ENCODE measurements at regions not wholly inside any gene's neighbourhood (a gene's known extent, or its start where the extent isn't known, plus 50 kb on each side); places are given as distances from the start of the nearest gene placed in this dataset.
"Not testable (repeated sequence)": the region's sequence is repeated elsewhere in the genome, so short reads cannot be mapped to it uniquely, and the experiment has no call there.

DNA sequence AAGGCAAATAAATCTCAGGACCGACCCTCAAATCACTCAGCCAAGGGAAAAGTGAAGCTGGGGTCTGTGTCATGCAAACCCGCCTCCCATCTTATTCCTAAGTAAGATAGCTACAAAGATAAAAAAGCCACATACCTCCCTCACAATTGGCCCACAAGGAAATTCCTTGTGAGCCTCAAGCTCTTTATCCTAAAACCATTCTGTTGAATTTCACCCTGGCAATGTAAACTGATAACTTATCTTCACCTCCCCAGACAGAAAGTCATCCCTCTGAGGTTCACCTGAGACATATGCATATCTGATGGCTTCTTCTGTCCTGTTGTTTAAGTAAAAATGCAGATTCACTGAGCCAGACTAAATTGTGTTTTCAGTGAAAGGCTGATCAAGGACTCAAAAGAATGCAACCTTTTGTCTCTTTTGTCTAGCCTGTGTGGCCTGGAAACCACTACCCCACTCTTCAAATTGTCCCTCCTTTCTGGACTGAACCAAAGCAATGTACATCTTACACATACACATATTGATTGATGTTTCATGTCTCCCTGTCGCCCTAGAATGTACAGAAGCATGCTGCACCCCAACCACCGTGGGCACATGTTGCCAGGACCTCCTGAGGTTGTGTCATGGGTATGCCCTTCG, 91.3 kb downstream of the MFAP3L start:
- Histone ChIP-seq H3K27me3 (replicated peaks; ENCODE audit: insufficient read depth, low read depth, low read length, poor library complexity) (no peaks in the 10 kb centered on the region), H3K4me1 (ENCODE audit: insufficient read depth, low read length, poor library complexity, severe bottlenecking) (no peaks in the 10 kb centered on the region), H3K27ac (ENCODE audit: low read depth, low read length, poor library complexity, severe bottlenecking) (no peak overlapping the region), H3K4me3 (ENCODE audit: low read depth, low read length, poor library complexity, severe bottlenecking) (no peak overlapping the region), H3K36me3 (ENCODE audit: insufficient read depth, low read length, poor library complexity, severe bottlenecking) (no peaks in the 10 kb centered on the region), H3K9me3 (ENCODE audit: low read depth, low read length, poor library complexity, severe bottlenecking) (no peaks in the 10 kb centered on the region)
- TF ChIP-seq EZH2 (IDR thresholded peaks at IDR 0.05; ENCODE audit: borderline replicate concordance, low read depth, low read length, poor library complexity, severe bottlenecking): no peak
- TF ChIP-seq, protein P1, sequence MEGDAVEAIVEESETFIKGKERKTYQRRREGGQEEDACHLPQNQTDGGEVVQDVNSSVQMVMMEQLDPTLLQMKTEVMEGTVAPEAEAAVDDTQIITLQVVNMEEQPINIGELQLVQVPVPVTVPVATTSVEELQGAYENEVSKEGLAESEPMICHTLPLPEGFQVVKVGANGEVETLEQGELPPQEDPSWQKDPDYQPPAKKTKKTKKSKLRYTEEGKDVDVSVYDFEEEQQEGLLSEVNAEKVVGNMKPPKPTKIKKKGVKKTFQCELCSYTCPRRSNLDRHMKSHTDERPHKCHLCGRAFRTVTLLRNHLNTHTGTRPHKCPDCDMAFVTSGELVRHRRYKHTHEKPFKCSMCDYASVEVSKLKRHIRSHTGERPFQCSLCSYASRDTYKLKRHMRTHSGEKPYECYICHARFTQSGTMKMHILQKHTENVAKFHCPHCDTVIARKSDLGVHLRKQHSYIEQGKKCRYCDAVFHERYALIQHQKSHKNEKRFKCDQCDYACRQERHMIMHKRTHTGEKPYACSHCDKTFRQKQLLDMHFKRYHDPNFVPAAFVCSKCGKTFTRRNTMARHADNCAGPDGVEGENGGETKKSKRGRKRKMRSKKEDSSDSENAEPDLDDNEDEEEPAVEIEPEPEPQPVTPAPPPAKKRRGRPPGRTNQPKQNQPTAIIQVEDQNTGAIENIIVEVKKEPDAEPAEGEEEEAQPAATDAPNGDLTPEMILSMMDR (conservative IDR thresholded peaks at IDR 0.05; ENCODE audit: low read depth, low read length): no peak
- ChIA-PET CTCF (no interaction called here), POLR2A (ENCODE audit: low non-redundant PET) (no interaction called here)
- DNase-seq (ENCODE audit: low spot score): no peak
- no TSS peak for BruUV-seq (replicated peaks)
- intact Hi-C loops (cut with micrococcal nuclease; ENCODE audit: unreplicated experiment): no loop called here

GRCh38 chr4:169933531-169933930, 92.7 kb downstream of the MFAP3L start:
- ChIA-PET CTCF (no interaction called here), POLR2A (ENCODE audit: low non-redundant PET) (interaction anchor here (0.6 kb wide), 1 partner anchor 24 kb away, joined by 8 read pairs; no protein-coding TSS in a partner anchor)
- DNase-seq (ENCODE audit: low spot score): no peak
- no peaks in the 10 kb centered on the region for H3K36me3 ChIP-seq (ENCODE audit: insufficient read depth, low read length, poor library complexity, severe bottlenecking)
- TF ChIP-seq EZH2 (IDR thresholded peaks at IDR 0.05; ENCODE audit: borderline replicate concordance, low read depth, low read length, poor library complexity, severe bottlenecking): no peak
- TF ChIP-seq, protein P1 (conservative IDR thresholded peaks at IDR 0.05; ENCODE audit: low read depth, low read length): no peak
- H3K9me3 ChIP-seq (ENCODE audit: low read depth, low read length, poor library complexity, severe bottlenecking): no peaks in the 10 kb centered on the region
- no peak overlapping the region for H3K4me3 ChIP-seq (ENCODE audit: low read depth, low read length, poor library complexity, severe bottlenecking)
- no peaks in the 10 kb centered on the region for H3K4me1 ChIP-seq (ENCODE audit: insufficient read depth, low read length, poor library complexity, severe bottlenecking)
- H3K27ac ChIP-seq (ENCODE audit: low read depth, low read length, poor library complexity, severe bottlenecking): no peak overlapping the region
- no peaks in the 10 kb centered on the region for H3K27me3 ChIP-seq (replicated peaks; ENCODE audit: insufficient read depth, low read depth, low read length, poor library complexity)
- BruUV-seq (replicated peaks): no TSS peak
- intact Hi-C loops (cut with micrococcal nuclease; ENCODE audit: unreplicated experiment): no loop called here

GRCh38 chr4:169931964-169932363, 94.2 kb downstream of the MFAP3L start:
- no peaks in the 10 kb centered on the region for H3K9me3 ChIP-seq (ENCODE audit: low read depth, low read length, poor library complexity, severe bottlenecking)
- no peak overlapping the region for H3K27ac ChIP-seq (ENCODE audit: low read depth, low read length, poor library complexity, severe bottlenecking)
- intact Hi-C loops (cut with micrococcal nuclease; ENCODE audit: unreplicated experiment): no loop called here
- H3K36me3 ChIP-seq (ENCODE audit: insufficient read depth, low read length, poor library complexity, severe bottlenecking): no peaks in the 10 kb centered on the region
- DNase-seq (ENCODE audit: low spot score): no peak
- TF ChIP-seq, protein P1 (conservative IDR thresholded peaks at IDR 0.05; ENCODE audit: low read depth, low read length): no peak
- TF ChIP-seq EZH2 (IDR thresholded peaks at IDR 0.05; ENCODE audit: borderline replicate concordance, low read depth, low read length, poor library complexity, severe bottlenecking): no peak
- no peaks in the 10 kb centered on the region for H3K4me1 ChIP-seq (ENCODE audit: insufficient read depth, low read length, poor library complexity, severe bottlenecking)
- CTCF ChIA-PET: no interaction called here
- no peak overlapping the region for H3K4me3 ChIP-seq (ENCODE audit: low read depth, low read length, poor library complexity, severe bottlenecking)
- no peaks in the 10 kb centered on the region for H3K27me3 ChIP-seq (replicated peaks; ENCODE audit: insufficient read depth, low read depth, low read length, poor library complexity)
- no TSS peak for BruUV-seq (replicated peaks)
- POLR2A ChIA-PET (ENCODE audit: low non-redundant PET): no interaction called here

DNA sequence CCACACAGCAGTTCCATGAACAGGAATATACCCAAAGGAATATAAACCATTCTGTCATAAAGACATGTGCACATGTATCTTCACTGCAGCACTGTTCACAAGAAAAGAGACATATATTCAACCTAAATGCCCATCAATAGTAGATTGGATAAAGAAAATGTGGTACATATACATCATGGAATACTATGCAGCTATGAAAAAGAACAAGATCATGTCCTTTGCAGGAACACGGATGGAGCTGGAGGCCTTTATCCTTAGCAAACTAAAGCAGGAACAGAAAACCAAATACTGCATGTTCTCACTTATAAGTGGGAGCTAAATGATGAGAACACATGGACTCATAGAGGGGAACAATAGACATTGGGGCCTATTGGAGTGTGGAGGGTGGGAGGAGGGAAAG, 95.4 kb downstream of the MFAP3L start:
- CTCF ChIA-PET; H3K27ac ChIP-seq (ENCODE audit: low read depth, low read length, poor library complexity, severe bottlenecking); H3K27me3 ChIP-seq (replicated peaks; ENCODE audit: insufficient read depth, low read depth, low read length, poor library complexity); DNase-seq (ENCODE audit: low spot score); H3K4me3 ChIP-seq (ENCODE audit: low read depth, low read length, poor library complexity, severe bottlenecking); BruUV-seq (replicated peaks); H3K9me3 ChIP-seq (ENCODE audit: low read depth, low read length, poor library complexity, severe bottlenecking); intact Hi-C loops (cut with micrococcal nuclease; ENCODE audit: unreplicated experiment); H3K4me1 ChIP-seq (ENCODE audit: insufficient read depth, low read length, poor library complexity, severe bottlenecking); POLR2A ChIA-PET (ENCODE audit: low non-redundant PET); H3K36me3 ChIP-seq (ENCODE audit: insufficient read depth, low read length, poor library complexity, severe bottlenecking): not testable (repeated sequence)

All from A673 (cell line).